AG20443 (cell line): ENCODE measurements at regions not wholly inside any gene's neighbourhood (a gene's known extent, or its start where the extent isn't known, plus 50 kb on each side); places are given as distances from the start of the nearest gene placed in this dataset.
"Not testable (repeated sequence)": the region's sequence is repeated elsewhere in the genome, so short reads cannot be mapped to it uniquely, and the experiment has no call there.

ENCODE experiments used
- DNase-seq: peaks from one replicate; pipeline ENCODE4 v3.0.0; 2012; ENCODE audit warnings: low spot score, mixed read lengths

- DNase-seq: not testable (repeated sequence)
Observed at GRCh38 chr9:43089337-43089736, 905.9 kb downstream of the SPATA31A6 start.

GRCh38 chr9:43110376-43110775 lies 926.9 kb downstream of the SPATA31A6 start:
- DNase-seq: not testable (repeated sequence)

- peak; percentile 0 for DNase-seq
Observed at GRCh38 chr9:43112846-43113245, 929.4 kb downstream of the SPATA31A6 start.

- DNase-seq: peak; percentile 0
Observed at GRCh38 chr9:43115813-43116229, 932.4 kb downstream of the SPATA31A6 start.

GRCh38 chr9:43118088-43118865 lies 934.8 kb downstream of the SPATA31A6 start:
- DNase-seq: peak; percentile 0

GRCh38 chr9:43119565-43119964 lies 936.1 kb downstream of the SPATA31A6 start:
- not testable (repeated sequence) for DNase-seq

- not testable (repeated sequence) for DNase-seq
Observed at GRCh38 chr9:43119978-43120377, 936.5 kb downstream of the SPATA31A6 start.

GRCh38 chr9:43125894-43126293 lies 942.4 kb downstream of the SPATA31A6 start:
- not testable (repeated sequence) for DNase-seq

- not testable (repeated sequence) for DNase-seq
Observed at GRCh38 chr9:43127026-43127775, 943.7 kb downstream of the SPATA31A6 start.

GRCh38 chr9:43127949-43128348 lies 944.5 kb downstream of the SPATA31A6 start:
- not testable (repeated sequence) for DNase-seq

GRCh38 chr9:43130744-43131171 lies 947.3 kb downstream of the SPATA31A6 start:
- peak; percentile 0 for DNase-seq

GRCh38 chr9:43135440-43135839 lies 952.0 kb downstream of the SPATA31A6 start:
- not testable (repeated sequence) for DNase-seq

- not testable (repeated sequence) for DNase-seq
Observed at GRCh38 chr9:43138909-43139308, 955.5 kb downstream of the SPATA31A6 start.

- DNase-seq: not testable (repeated sequence)
Observed at GRCh38 chr9:43139349-43139748, 955.9 kb downstream of the SPATA31A6 start.

GRCh38 chr9:43139878-43140608 lies 956.6 kb downstream of the SPATA31A6 start:
- not testable (repeated sequence) for DNase-seq
